GM12892 (cell line): ENCODE measurements at regions not wholly inside any gene's neighbourhood (a gene's known extent, or its start where the extent isn't known, plus 50 kb on each side); places are given as distances from the start of the nearest gene placed in this dataset.

Experiments used
- POLR2A ChIP-seq: IDR thresholded peaks from 2 replicates; pipeline ENCODE4 v1.6.1; 2011; ENCODE audit warnings: low read depth, low read length, control low read depth
- TAF1 ChIP-seq: IDR thresholded peaks from 2 replicates; pipeline ENCODE4 v1.6.1; 2011; ENCODE audit warnings: low read depth, mild to moderate bottlenecking, control low read depth, low read length, borderline replicate concordance

GRCh38 chr1:81349194-81349965 lies 451.4 kb upstream of the ADGRL2 start:
- TF ChIP-seq TAF1 (no peak), POLR2A (no peak)
